ENCODE measurements at regions not wholly inside any gene's neighbourhood (a gene's known extent, or its start where the extent isn't known, plus 50 kb on each side); places are given as distances from the start of the nearest gene placed in this dataset.

DNA sequence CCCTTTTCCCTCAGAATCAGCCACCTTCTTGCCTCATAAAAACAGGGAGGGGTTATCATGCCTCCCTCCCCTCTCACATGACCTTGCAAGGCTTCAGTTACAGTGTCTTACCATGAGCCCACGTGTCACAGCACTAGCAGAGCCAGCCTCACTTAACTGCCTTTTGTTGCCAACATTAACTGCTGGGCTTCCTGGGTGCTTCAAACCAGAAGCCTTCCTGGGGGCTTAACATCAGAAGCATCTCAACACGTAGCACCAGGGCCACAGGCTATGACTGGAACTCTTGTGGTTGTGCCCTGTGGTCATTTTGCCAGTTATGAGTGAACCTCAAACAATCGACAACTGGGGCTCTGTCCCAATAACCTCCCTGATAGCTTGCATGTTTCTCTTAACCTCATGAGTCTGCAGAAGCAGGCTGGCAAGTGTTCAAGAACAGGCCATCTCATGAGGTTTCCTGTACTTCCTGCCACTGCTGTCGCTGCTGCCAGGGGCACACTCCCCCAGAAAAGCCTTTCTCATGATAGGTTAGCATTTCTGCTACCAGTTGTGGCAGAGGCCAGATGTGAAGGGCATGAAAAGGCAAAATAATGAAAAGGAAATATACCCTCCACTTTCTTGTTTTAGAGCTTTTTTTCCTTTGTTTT is 132.2 kb downstream of the GLUL start:
- DNase-seq: peak; percentile 68

GRCh38 chr1:182257369-182258063 is 134.1 kb downstream of the GLUL start:
- no peak for DNase-seq

DNA sequence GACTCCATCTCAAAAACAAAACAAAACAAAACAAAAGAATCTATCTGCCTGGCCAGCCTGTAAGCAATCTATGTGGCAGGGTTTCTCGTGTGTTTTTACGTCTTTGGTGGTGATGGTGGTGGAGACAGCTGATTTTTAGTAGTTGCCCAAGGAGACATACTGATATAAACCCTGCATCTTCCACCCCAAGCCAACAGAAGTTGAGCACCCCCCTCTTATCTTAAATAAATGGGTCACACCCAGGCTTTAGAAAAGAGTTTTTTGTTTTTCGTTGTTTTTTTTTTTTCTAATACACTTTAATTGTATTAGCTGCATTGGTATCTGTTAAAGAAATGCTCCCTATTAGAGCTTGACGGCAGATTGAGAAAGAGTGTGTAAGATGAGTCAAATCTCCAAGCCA is 134.7 kb downstream of the GLUL start:
- no peak for DNase-seq

DNA sequence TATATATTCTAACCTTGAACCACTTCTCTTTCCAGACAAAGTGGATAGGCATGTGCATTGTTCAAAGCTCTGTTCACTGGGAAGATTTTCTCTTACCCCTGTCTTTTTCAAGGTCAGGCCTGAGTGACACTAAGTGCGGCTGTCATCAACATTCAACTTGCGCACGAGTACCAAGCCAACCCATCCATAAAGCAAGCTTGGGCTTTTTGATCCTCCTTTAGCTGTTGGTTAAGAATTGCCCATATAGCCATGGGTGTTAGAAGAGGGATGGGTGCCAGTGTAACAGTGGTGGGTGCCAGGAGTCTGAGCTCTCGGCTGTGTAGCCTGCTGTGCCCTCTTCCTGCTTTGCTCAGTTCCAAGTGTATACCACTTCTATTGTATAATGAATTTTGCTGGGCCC is 136.1 kb downstream of the GLUL start:
- DNase-seq: no peak

- no peak for DNase-seq
Measured at GRCh38 chr1:182253319-182253860, 138.2 kb downstream of the GLUL start.

DNA sequence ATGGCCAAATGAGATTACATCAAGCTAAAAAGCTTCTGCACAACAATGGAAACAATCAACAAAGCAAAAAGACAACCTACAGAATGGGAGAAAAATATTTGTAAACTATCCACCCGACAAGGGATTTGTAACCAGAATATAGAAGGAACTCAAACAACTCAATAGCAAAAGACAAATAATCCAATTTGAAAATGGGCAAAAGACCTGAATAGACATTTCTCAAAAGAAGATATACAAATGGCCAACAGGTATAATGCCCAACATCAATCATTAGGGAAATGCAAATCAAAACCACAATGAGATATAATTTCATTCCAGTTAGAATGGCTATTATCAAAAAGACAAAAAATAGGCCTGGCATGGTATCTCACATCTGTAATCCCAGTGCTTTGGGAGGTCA is 140.0 kb downstream of the GLUL start:
- DNase-seq: no peak

DNA sequence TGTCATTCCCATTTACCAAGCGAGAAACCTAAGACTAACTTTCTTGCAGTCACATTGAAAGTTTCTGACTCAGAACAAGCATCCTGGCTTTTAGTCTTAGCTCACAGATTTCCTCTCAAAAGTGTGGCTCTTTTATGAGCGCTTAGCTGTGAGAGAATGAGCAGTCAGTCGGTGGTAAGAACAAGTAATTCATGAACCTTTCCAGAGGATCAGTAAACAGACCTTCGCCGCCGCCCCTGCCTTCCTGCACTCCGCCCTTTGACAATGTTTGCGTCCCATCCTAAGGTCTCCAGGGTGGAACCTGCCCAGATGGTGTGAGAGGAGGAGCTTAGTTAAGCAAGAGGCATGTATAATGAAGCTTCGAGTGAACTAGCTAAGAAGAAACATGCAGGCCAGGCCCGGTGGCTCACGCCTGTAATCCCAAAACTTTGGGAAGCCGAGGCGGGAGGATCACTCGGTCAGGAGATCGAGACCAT is 142.4 kb downstream of the GLUL start:
- DNase-seq: peak; percentile 75

DNA sequence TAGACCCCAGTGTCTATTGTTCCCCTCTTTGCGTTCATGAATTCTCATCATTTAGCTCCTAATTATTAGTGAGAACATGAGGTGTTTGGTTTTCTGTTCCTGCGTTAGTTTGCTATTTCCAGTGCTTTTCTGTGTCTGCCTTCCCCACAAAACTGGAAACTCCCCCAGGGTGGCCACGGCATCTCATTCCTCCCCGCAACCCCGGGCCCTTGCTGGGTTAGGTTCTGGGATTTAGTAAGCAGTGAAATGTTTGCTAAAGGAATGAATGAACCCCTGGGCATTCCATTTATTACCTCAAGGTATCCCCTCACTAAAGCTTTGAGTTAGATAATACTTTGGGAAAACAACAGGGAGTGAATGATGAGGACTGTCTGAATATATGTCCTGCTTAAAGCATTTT is 142.9 kb downstream of the GLUL start:
- DNase-seq: peak; percentile 71

DNA sequence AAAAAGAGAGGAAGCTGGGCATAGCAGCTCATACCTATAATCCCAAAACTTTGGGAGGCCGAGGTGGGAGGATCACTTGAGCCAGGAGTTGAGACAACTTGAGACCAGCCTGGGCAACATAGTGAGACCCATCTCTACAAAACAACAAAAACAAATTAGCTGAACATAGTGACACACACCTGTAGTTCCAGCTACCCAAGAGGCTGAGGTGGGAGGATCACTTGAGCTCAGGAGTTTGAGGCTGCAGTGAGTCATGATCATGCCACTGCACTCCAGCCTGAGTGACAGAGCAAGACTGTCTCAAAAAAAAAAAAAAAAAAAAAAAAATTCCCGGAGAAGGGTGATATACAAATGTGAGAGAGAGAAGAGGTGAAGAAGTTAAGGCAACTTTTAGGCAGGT is 143.8 kb downstream of the GLUL start:
- peak; percentile 13 for DNase-seq

- DNase-seq: no peak
Measured at GRCh38 chr1:182246783-182247182, 144.8 kb downstream of the GLUL start.

DNA sequence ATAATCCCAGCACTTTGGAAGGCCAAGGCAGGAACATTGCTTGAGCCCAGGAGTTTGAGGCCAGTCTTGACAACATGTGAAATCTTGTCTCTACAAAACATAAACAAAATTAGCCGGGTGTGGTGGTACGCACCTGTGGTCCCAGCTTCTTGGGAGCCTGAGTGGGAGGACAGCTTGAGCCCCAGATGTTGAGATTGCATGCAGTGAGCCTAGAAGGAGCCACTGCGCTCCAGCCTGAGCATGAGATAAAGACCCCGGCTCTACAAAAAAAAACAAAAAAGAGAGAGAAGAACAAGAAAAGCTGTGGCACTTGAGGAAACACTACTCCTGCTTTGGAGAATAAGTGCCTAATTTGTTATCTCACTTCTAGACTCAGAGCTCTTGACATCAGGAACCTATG is 146.6 kb downstream of the GLUL start:
- DNase-seq: no peak

DNA sequence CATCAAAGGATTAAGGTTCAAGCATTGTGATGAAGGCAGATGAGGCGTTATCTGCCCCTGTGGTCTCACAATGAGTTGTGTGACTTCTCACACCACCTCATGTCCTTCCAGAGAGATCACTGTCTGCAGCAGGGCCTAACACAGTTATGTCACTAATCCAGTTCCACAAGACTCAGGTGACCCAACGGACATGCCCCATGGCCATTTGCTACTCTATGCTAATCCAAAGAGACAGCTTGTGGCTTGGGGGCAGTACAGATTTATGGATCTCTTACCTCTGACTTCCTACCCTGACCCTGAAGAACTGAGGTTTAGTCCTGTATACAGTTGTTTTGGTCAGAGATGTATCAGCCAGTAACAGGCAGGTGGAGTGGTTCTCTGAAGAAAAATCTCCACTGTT is 147.1 kb downstream of the GLUL start:
- no peak for DNase-seq

GRCh38 chr1:182242641-182243040 is 148.9 kb downstream of the GLUL start:
- no peak for DNase-seq

- no peak for DNase-seq
Measured at GRCh38 chr1:182240085-182240484, 151.5 kb downstream of the GLUL start.

GRCh38 chr1:182238421-182238820 is 153.2 kb downstream of the GLUL start:
- no peak for DNase-seq

DNA sequence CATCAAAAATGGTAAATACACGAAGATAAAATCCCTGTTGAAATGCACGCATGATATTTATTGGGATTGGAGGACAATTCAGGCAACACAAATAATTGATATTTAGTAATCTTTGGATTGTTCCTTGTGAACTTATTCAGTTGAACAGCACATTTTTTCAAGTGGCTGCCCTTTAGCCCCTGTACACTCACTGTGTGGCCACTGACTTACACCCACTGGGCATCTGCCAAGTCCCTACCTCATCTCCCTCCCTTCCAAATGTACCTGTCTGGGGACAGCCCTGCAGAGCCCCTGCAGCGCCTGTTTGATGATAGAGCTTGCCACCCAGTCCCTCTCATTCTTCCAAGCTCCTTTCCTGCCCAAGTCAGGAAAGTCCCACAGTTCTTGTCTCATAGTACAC is 154.3 kb downstream of the GLUL start:
- DNase-seq: no peak

- DNase-seq: no peak
Measured at GRCh38 chr1:182236651-182237077, 154.9 kb downstream of the GLUL start.

DNA sequence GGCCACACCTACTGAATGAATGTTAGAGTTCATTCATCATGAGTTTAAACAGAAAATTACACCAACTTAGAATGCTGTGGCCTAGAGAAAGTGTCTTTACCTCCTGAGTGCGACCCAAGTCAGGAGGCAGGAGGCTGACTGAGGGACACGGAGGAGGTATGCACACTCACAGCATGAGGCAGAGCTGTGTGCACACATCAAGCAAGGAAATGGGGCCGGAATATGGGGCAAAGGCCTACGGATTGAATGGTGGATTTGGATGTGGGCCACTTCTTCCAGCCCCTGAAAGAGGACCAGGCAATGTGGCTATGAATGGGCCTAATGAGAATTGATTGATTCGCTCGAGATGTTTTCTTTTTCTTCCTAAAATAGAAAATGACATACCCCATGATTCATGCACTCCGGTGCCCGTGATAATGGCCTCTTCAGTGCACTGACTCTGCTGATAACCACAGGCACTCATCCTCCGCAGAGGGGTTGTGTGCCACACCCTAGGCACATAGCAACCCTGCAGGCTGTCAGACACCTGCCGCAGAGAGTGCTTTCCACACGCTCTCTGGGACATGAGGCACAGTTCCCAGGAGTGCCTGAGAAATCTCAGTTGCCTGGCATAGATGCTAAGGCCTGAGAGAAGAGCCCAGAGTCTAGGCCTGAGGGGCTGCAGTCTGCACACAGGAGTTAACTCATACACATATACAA is 155.5 kb downstream of the GLUL start:
- no peak for DNase-seq

GRCh38 chr1:182235604-182235951 is 156.0 kb downstream of the GLUL start:
- DNase-seq: no peak

DNA sequence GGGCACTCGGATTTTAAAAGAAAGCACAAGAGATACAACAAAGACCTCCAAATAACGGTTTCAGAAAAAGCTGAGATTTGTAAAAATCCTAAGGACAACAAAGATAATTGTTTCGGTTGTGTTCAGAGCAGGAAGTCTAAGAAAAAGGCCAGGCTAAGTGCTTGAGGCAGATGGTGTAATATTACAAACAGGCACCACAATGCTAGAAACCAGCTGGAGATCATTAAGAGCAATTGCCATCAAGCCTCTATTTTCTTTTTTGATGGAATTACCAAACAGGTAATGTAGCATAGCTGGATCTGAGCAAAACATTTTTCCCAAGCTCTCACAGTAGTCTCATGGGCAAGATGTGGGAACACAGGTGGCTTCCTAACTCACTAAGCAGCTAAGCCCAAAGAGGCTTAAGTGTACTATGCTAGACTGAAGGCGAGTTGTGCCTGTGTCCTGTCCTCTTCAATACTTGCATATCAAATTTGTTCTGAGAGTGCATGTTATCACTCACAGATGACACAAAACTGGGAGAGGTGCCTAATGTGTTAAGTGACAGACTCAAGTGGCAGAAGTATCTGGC is 161.6 kb downstream of the GLUL start:
- no peak for DNase-seq

GRCh38 chr1:182229451-182229850 is 162.1 kb downstream of the GLUL start:
- no peak for DNase-seq

DNA sequence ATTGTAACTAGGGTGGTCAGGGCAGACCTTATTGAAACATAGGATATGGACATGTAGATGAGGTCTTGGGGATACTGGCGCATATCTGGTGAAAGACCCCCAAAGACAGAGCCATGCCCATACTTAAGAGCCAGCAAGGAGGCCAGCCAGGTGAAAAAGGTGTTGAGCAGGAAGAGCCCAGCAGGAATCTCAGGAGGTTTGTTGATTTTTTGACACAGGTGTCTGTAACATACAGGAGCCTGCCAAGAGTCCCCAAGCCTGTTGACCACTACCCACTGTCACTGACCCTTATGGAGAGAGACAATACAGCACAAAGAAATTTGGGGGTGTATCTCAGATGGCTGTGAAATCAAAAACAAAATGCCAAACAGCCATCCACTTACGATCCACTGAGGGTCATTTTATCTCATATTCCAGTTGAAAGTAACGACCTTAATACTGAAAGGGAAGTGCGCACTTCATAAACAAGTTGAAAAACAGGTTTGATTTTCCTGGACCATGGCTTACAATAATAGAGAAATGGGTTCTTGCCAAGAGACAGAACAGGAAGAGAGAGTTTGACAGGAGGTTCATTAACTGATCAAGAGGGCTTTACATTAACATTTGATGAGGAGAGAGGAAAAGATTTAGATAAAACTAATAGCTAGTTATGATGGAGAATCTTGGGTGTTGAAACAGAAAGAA is 163.6 kb downstream of the GLUL start:
- DNase-seq: no peak

DNA sequence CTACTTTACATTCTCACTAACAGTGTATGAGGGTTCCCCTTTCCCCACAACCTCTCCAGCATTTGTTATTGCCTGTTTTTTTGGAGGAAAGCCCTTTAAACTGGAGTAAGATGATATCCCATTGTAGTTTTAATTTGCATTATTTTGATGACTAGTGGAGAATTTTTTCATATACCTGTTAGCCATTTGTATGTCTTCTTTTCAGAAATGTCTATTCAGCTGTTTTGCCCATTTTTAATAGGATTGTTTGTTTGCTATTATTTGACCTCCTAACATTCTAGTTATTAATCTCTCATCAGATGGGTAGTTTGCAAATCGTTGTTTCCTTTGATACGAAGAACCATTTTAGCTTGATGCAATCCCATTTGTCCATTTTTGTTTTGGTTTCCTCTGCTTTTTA is 165.0 kb downstream of the GLUL start:
- no peak for DNase-seq
